ENCODE measurements at regions not wholly inside any gene's neighbourhood (a gene's known extent, or its start where the extent isn't known, plus 50 kb on each side); places are given as distances from the start of the nearest gene placed in this dataset.

DNA sequence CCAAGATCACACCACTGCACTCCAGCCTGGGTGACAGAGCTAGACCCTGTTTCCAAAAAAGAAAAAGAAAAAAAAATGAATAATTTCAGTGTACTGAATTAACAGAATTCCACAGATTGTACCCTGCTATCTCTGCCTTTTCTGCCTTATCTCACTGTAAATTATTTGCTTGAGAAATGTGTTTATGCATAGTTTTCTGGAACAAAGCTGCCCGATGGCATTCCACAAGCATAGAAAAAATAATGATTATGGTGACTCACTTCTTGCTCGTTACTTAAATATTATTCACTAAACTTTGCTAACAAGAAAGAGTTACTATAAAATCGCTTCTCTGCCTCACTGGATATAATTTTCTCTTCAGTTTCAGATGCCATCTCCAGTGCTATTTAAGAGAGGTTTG, 88.7 kb upstream of the FAM169A start:
- DNase-seq (ENCODE audit: low spot score): peak; percentile 12

GRCh38 chr5:74953937-74954720, 87.9 kb upstream of the FAM169A start:
- DNase-seq (ENCODE audit: low spot score): peak; percentile 36

DNA sequence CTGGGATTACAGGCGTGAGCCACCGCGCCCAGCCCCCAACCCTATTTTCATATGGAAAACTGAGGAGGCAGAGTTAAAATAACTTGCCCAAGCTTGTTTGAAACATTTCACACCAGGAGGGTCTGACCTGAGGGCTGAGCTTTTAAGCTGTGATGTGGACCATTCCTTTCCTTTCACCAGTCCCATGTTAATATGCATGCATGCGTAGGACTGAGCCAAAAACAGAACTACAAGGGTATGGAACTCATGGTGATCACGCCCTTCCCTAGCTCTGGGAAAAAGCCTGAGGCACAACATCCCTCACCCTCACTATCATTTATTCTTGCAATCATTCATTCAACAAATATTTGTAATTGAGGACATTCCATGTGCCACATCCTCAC, 87.4 kb upstream of the FAM169A start:
- DNase-seq (ENCODE audit: low spot score): no peak

- no peak for DNase-seq (ENCODE audit: low spot score)
Observed at GRCh38 chr5:74952406-74952805, 86.2 kb upstream of the FAM169A start.

DNA sequence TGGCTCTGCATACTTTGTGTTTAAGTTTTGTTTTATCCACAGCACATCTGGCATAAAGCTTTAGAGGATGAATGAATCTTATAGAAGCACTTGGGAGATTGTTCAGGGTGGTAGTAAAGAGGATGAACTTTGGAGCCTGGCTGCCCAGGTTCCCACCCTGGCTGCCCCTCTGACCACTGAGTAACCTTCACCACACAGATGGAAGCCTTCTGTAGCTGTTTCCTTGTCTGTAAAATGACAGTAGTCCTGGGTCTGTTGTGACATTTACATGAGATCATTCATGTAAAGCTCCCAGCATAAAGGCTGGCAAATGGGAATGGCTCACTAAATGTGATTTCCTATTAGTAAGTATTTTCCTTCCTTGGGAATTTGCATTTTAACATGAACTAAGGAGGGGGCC, 85.7 kb upstream of the FAM169A start:
- no peak for DNase-seq (ENCODE audit: low spot score)

DNA sequence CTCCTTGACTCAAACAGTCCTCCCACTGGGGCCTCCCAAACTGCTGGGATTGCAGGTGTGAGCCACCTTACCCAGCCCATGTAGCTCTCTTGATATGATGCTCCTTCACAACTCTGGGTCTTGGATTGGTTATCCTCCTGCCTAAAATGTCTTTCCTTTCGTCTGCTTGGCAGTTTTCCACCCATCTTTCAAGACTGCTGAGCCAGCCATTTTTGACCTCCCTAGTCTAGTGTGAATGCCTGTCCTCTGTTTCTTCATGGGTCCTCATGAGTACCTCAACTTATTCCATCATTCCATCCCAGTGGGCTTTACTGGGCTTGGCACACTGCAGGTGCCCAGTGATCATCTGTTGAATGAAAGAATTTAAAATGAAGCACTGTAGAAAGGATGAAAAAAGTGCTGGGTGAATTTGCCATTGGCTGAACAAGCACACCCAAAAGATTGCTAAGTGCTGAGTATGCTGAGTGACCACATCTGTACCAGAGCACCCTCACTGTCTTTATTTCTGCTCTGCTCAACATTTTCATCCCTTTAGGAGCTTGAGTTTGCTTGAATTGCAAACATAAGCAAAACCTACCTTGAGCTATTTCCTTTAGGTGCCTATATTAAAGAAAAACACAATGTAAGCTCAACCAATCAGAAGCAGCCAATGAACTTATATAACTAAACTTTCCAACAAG, 84.8 kb upstream of the FAM169A start:
- peak; percentile 26 for DNase-seq (ENCODE audit: low spot score)

- peak; percentile 67 for DNase-seq (ENCODE audit: low spot score)
Observed at GRCh38 chr5:74949976-74950375, 83.8 kb upstream of the FAM169A start.

GRCh38 chr5:74948031-74948546, 81.9 kb upstream of the FAM169A start:
- DNase-seq (ENCODE audit: low spot score): no peak

- DNase-seq (ENCODE audit: low spot score): no peak
Observed at GRCh38 chr5:74946471-74946870, 80.3 kb upstream of the FAM169A start.

DNA sequence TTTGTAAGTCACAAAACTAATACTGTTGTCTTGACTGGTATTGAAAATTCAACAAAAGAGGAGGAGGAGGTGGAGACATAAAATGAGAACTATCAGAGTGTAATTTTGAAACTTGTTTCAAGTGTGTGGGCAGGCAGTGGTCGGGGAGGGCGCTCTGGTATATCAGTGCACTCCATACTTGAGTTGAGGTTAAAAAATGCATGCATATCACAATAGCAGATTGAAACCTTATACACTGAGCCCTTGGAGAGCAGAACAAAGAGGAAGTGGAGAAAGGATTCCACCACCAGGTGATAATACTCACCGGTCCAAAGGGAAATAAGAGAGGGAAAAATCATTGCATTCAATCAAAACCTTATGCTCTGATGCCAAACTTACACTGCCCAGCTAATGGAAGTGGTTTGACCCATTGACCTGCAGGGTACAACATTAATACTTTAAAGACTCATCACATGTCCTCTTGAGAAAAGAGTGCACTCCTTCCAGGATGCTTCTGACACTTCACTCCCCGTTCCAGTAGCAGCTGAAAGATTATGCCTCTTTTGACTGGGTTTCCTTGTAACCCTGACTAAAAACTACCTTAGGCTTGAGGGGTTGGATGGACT, 79.5 kb upstream of the FAM169A start:
- no peak for DNase-seq (ENCODE audit: low spot score)

DNA sequence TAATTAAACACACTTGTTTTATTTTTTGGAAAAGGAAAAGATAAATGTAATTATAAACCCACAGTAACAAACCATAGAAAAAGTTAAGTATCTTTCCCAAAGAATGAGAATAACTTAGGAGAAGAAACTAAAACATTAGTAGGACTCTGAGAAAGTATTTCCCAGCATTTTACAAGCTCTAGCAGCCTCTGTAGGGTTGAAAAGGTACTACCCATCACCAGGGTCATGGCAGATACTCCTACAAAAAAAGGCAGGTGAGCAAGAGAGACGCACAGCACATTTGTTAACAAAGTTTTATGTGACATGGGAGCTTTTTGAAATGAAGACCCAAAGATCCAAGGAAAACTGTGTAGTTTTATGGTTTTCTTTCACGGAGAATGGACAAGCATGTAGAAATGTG, 77.7 kb upstream of the FAM169A start:
- DNase-seq (ENCODE audit: low spot score): no peak

GRCh38 chr5:74942622-74943286, 76.6 kb upstream of the FAM169A start:
- DNase-seq (ENCODE audit: low spot score): no peak

DNA sequence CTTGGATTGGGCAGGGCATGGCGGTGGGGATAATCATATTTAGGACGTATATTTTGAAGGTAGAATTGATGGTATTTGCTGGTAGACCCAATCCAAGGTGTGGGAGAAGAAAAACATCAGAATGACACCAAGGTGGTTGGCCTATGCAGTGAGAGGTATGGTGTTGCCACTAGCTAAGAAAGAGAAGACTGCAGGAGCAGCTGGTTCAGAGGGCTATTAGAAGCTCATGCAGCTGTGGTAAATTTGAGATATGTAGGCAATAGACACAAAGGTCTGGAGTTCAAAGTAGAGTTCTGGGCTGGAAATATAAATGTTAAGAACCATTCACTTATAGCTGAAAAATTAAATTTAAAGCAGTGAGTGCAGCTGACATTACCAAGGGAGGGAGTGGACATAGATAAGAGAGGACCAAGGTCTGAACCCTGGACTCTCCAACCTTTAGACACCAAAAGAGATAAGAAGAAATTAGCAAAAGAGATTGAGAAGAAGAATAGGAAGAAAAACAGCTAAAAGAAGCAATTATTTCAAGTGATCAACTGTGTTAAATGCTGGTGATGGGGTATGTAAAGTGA, 74.7 kb upstream of the FAM169A start:
- no peak for DNase-seq (ENCODE audit: low spot score)

GRCh38 chr5:74938250-74938933, 72.2 kb upstream of the FAM169A start:
- no peak for DNase-seq (ENCODE audit: low spot score)

DNA sequence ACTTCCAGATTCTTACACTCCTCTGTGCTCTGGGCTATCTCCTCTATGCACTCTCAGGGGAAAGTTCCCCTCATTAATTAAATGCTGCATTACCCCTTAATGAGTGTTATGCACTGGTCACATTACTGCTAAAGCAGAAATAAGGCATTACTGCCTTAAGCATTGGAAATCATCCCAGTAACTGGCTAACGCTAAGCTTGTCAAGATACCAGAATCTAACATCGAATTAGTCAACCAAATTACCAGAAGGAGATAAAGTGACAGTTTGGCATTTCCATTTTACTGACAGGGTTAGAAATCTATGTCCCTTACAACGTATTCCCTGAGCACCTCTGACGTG, 69.5 kb upstream of the FAM169A start:
- DNase-seq (ENCODE audit: low spot score): no peak

GRCh38 chr5:74934949-74935751, 69.0 kb upstream of the FAM169A start:
- peak; percentile 66 for DNase-seq (ENCODE audit: low spot score)

- DNase-seq (ENCODE audit: low spot score): no peak
Observed at GRCh38 chr5:74927336-74927735, 61.1 kb upstream of the FAM169A start.

- peak; percentile 89 for DNase-seq (ENCODE audit: low spot score)
Observed at GRCh38 chr5:74919487-74919886, 53.3 kb upstream of the FAM169A start.

GRCh38 chr5:74919041-74919440, 52.9 kb upstream of the FAM169A start:
- DNase-seq (ENCODE audit: low spot score): no peak

- DNase-seq (ENCODE audit: low spot score): no peak
Observed at GRCh38 chr5:74918232-74918669, 52.1 kb upstream of the FAM169A start.

All from AG08395 (cell line).